ENCODE measurements at regions not wholly inside any gene's neighbourhood (a gene's known extent, or its start where the extent isn't known, plus 50 kb on each side); places are given as distances from the start of the nearest gene placed in this dataset.

- Mint-ChIP-seq H3K4me3 (no peak overlapping the region), H3K36me3 (ENCODE audit: low read depth) (peaks cover 10% of the 10 kb centered on the region), H3K4me1 (ENCODE audit: low read depth) (peaks cover 6% of the 10 kb centered on the region), H3K9me3 (peaks cover 16% of the 10 kb centered on the region), H3K27ac (no peak overlapping the region), H3K27me3 (no peaks in the 10 kb centered on the region)
- H3K4me1 ChIP-seq (ENCODE audit: insufficient read depth, low read length) = no peaks in the 10 kb centered on the region
- ChIA-PET POLR2A (no interaction called here), CTCF (no interaction called here)
- peaks cover 4 to 9% of the 10 kb centered on the region in 2 experiments for H3K9me3 ChIP-seq (ENCODE audit: control insufficient read depth in 1 of 2, insufficient read depth in 1 of 2, low read length in 2 of 2)
- DNase-seq (no peak), ATAC-seq (ENCODE audit: poor library complexity) (no peak)
- H3K27me3 ChIP-seq (ENCODE audit: control insufficient read depth in 1 of 2, insufficient read depth in 2 of 2, low read length in 2 of 2) = no peaks in the 10 kb centered on the region
- intact Hi-C loops (cut with DNase I, micrococcal nuclease) = no loop called here
- no peak overlapping the region for H3K27ac ChIP-seq (ENCODE audit: low read depth in 1 of 2, low read length in 2 of 2)
- no peak overlapping the region for H3K4me3 ChIP-seq (ENCODE audit: low read length)
- TF ChIP-seq CTCF (IDR thresholded peaks at IDR 0.05) = no peak
- no peaks in the 10 kb centered on the region for H3K36me3 ChIP-seq (ENCODE audit: insufficient read depth, low read length)
These were observed 232.0 kb downstream of the RAP2B start for GRCh38 chr3:153394017-153394416.

GRCh38 chr3:153396581-153396980 is 234.6 kb downstream of the RAP2B start:
- ChIA-PET CTCF (no interaction called here), POLR2A (no interaction called here)
- Histone ChIP-seq H3K27ac (ENCODE audit: low read depth in 1 of 2, low read length in 2 of 2) (no peak overlapping the region), H3K4me1 (ENCODE audit: insufficient read depth, low read length) (no peaks in the 10 kb centered on the region), H3K9me3 (ENCODE audit: control insufficient read depth in 1 of 2, insufficient read depth in 1 of 2, low read length in 2 of 2) (peaks cover 4 to 9% of the 10 kb centered on the region in 2 experiments), H3K4me3 (ENCODE audit: low read length) (no peak overlapping the region), H3K36me3 (ENCODE audit: insufficient read depth, low read length) (no peaks in the 10 kb centered on the region), H3K27me3 (ENCODE audit: control insufficient read depth in 1 of 2, insufficient read depth in 2 of 2, low read length in 2 of 2) (no peaks in the 10 kb centered on the region)
- Mint-ChIP-seq H3K27me3 (no peaks in the 10 kb centered on the region), H3K27ac (no peak overlapping the region), H3K4me3 (no peak overlapping the region), H3K9me3 (peaks cover 16% of the 10 kb centered on the region), H3K36me3 (ENCODE audit: low read depth) (peaks cover 10% of the 10 kb centered on the region), H3K4me1 (ENCODE audit: low read depth) (peaks cover 29% of the 10 kb centered on the region)
- ATAC-seq (ENCODE audit: poor library complexity) (no peak), DNase-seq (no peak)
- TF ChIP-seq CTCF (IDR thresholded peaks at IDR 0.05) = no peak
- intact Hi-C loops (cut with DNase I, micrococcal nuclease) = no loop called here

- intact Hi-C loops (cut with DNase I, micrococcal nuclease) = no loop called here
- H3K9me3 Mint-ChIP-seq = peaks cover 13% of the 10 kb centered on the region
- ATAC-seq (ENCODE audit: poor library complexity) (no peak), DNase-seq (no peak)
- H3K4me3 ChIP-seq (ENCODE audit: low read length) = no peak overlapping the region
- no peak overlapping the region for H3K27ac ChIP-seq (ENCODE audit: low read depth in 1 of 2, low read length in 2 of 2)
- H3K36me3 ChIP-seq (ENCODE audit: insufficient read depth, low read length) = no peaks in the 10 kb centered on the region
- no peak overlapping the region for H3K4me3 Mint-ChIP-seq
- ChIA-PET POLR2A (no interaction called here), CTCF (no interaction called here)
- no peaks in the 10 kb centered on the region for H3K27me3 ChIP-seq (ENCODE audit: control insufficient read depth in 1 of 2, insufficient read depth in 2 of 2, low read length in 2 of 2)
- H3K4me1 Mint-ChIP-seq (ENCODE audit: low read depth) = peaks cover 29% of the 10 kb centered on the region
- H3K9me3 ChIP-seq (ENCODE audit: control insufficient read depth in 1 of 2, insufficient read depth in 1 of 2, low read length in 2 of 2) = peaks cover 4 to 9% of the 10 kb centered on the region in 2 experiments
- no peaks in the 10 kb centered on the region for H3K27me3 Mint-ChIP-seq
- no peak overlapping the region for H3K27ac Mint-ChIP-seq
- peaks cover 10% of the 10 kb centered on the region for H3K36me3 Mint-ChIP-seq (ENCODE audit: low read depth)
- TF ChIP-seq CTCF (IDR thresholded peaks at IDR 0.05) = no peak
- H3K4me1 ChIP-seq (ENCODE audit: insufficient read depth, low read length) = no peaks in the 10 kb centered on the region
These were observed 235.8 kb downstream of the RAP2B start for GRCh38 chr3:153397794-153398193.
